ENCODE measurements at regions not wholly inside any gene's neighbourhood (a gene's known extent, or its start where the extent isn't known, plus 50 kb on each side); places are given as distances from the start of the nearest gene placed in this dataset.

- TF ChIP-seq EZH2phosphoT487 (IDR thresholded peaks at IDR 0.05; ENCODE audit: low read length) (no peak), CTCF (IDR thresholded peaks at IDR 0.05; ENCODE audit: low read length) (no peak), EZH2 (optimal IDR thresholded peaks at IDR 0.05; ENCODE audit: low read depth, low read length) (no peak)
Measured at GRCh38 chr1:117752661-117753060, 146.8 kb downstream of the TENT5C start.

Data from MM.1S (cell line).